Stimulated activated CD4-positive, alpha-beta T cell treated with anti-CD3 and anti-CD28 coated beads, Interleukin-1b, Interleukin-23, amount 100 ng/mL, for 24 hours (primary cell): ENCODE measurements at regions not wholly inside any gene's neighbourhood (a gene's known extent, or its start where the extent isn't known, plus 50 kb on each side); places are given as distances from the start of the nearest gene placed in this dataset.

Experiments used
- DNase-seq, 4 experiments: peaks; one replicate each; pipeline ENCODE4 v3.0.0-alpha.2; 2020; ENCODE audit warnings: low read depth in 4 of 4, low spot score in 1 of 4

DNA sequence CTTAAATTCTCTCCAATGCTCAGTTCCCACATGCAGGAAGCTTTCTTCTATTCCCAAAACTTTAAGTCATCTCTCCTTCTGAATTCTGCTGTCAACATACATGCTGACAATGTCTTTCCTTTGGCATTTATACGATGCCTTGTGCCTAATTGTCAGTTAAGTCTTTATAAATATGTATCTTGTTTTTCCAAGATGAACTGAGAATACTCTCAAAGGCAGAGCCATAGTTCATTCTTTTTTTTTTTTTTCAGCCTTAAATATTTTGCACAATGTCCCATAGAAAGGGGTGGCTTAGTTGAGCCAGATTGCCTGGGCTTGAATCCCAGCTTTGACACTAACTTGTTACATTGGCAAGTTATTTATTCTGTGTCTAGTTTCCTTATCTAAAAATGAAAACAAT is 210.6 kb downstream of the QDPR start:
- no peak for DNase-seq

- no peak for DNase-seq
Measured at GRCh38 chr4:17296921-17297890, 214.7 kb downstream of the QDPR start.

DNA sequence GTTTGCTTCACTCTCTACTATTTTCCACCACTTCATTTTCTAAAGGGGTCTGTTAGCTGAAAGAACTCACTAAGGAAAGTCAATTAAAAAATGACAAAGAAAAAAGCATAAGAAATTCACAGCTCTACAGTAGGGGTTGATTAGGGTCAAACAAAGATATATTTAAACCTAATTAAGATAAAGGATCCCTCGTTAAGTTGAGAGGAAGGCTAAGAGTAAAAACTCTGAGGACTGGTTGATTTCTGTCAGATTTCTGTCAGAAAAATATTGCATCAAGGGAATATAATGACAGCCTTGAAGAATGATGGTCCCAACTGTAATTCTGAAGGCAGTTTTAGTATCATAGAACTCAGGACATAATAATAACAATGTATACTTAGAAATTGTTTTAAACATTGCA is 218.0 kb downstream of the QDPR start:
- DNase-seq: no peak

DNA sequence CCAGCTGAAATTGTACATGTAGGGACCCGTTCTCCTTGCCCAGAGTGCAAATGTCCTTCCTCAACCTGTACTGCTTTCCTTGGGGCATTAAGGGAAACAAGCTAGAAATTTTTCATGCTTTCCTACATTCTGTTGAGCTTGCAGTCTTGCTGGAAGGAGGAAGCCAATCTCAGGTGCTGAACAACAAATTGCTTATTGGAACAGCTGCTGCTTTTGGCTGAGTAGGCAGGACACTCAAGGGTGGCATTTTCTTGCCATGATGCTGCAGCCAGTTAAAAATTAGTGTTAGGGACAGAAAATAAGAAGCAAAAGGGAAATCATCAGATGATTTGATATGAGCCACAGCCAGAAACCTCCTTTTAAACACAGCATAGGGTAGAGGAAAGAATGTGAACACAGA is 223.7 kb downstream of the QDPR start:
- DNase-seq: no peak

DNA sequence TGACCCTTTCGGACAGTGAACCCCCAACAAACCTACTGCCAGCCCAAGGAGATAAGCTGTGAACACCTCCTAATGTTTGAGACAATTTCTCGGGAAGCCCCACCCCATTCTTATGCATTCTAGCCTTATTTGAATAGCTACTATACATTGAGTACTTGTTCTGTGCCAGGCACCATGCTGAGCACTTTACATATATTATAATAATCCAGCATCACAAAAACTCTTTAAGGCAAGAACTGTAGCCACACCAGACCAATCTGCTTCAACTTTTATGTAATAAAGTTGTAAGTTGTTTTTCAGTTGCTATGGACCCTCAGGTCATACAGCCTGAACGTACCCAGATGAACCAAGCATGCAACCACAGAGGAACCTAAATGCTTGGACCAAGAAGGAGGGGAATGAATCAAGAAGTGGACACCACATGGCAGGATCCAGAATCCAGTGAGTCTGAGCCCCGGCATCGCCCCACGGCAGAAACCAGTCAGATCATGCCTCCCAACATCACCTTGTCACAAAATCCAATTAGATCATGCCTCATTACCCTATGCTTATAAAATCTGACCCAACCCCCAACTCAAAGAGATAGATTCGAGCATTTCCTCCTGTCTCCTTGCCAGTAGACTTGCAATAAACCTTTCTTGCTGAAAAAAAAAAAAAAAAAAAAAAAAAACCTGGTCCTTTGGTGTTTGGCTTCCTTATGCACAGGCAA is 225.0 kb downstream of the QDPR start:
- DNase-seq: no peak

- no peak for DNase-seq
Measured at GRCh38 chr4:17285747-17286146, 226.1 kb downstream of the QDPR start.

GRCh38 chr4:17284323-17285175 is 227.3 kb downstream of the QDPR start:
- no peak for DNase-seq

DNA sequence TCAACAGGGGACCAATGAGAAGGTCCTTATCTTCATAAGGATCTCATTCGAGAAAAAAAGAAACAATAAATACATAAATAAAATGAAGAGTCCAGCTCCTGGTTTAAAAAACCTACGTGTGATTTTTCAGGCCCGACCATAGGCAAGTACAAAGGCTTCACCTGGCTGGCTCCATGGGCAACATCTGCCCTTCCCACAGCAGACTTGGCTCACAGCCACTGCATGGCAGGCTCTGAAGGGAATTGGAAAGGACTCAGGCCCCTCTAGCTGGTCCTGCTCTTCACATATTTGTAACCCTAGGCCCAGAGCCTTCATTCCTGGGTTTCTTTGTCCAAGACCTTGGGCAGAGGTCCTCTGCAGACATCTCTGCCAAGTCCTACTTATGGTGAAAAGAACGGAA is 228.1 kb downstream of the QDPR start:
- DNase-seq: no peak

- no peak for DNase-seq
Measured at GRCh38 chr4:17283251-17283650, 228.6 kb downstream of the QDPR start.

DNA sequence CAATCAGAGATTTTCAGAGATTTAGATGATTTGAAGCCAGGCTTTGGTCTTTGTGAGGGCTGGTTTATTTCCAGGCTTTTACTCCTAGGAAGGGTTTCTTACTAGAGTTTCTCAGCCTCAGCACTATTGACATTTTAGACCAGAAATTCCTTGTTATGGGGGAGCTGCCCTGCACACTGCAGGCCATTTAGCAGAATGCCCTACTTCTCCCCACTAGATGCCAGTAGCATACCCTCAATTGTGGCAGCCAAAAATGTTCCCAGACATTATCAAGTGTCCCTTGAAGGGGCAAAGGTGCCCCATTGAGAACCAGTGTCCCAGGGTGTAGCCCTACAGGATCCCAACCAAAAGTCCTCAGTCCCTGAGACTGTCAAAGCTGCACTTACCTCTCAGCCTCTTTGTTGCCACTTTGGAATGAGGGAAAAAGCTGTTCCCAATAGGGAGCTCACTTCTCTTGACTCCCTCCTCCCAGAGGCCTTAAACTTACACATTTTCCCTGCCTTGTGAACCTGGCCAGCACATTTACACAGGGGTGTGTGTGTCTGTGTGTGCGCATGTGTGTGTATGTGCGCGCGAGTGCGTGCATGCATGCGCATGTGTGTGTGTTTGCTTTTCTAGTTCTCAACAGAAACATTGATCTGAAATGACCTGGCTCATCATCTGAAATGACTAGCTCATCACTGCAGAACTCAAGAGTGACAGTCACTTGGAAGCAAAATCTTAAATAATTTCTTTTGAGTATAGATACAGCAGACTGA is 231.4 kb downstream of the QDPR start:
- DNase-seq: no peak

- DNase-seq: no peak
Measured at GRCh38 chr4:17276776-17277175, 235.1 kb downstream of the QDPR start.

GRCh38 chr4:17275836-17276235 is 236.1 kb downstream of the QDPR start:
- DNase-seq: no peak

GRCh38 chr4:17273047-17273446 is 238.8 kb downstream of the QDPR start:
- no peak for DNase-seq

DNA sequence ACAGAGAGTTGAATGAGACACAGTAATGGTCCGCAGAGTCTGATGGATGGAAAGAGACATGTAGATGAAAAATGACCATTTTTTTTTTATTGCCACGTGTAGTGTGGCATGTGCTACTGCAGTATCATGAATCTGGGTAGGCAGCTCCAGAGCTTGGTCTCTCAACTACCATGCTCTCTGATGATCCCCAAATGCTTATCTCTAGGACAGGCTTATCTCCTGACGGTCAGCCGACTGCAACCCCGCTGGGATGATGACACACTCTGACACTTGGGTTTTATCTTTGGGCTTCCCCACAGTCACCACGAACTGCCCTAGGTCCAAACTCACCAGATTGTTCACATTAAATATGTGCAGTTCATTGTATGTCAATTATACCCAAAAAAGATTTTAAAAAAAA is 239.7 kb downstream of the QDPR start:
- no peak for DNase-seq

- DNase-seq: no peak
Measured at GRCh38 chr4:17265653-17266052, 246.2 kb downstream of the QDPR start.

- no peak for DNase-seq
Measured at GRCh38 chr4:17265139-17265538, 246.8 kb downstream of the QDPR start.

DNA sequence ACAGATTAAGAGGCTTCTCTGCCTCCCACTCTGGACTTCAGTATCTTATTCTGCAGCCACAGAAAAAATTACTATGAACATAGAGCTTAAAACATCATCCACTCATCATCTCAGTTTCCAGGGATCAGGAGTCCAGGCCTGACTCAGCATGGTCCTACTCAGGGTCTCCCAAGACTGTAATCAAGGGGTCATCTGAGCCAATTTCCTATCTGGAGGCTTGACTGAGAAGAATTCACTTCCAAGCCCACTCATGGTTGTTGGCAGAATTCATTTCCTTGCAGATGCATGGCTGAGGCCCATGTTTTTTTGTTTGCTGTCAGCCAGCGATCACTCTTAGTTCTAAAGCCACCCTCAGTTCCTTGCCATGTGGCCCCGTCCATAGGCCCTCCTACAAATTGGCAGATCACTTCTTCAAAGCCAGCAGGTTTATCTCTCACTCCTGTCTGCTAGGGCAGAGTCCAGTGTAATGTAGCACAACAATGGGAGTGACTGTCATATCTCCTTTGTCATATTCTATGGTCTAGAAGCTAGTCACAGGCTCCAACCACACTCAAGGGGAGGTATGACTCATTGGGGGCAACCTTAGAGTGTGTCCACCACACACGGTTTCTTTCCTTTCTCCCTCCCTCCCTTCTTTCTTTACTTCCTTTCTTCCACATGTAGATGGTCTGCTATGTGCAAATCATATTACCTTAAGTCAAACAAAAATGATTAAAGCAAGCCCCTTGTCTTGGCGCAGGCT is 251.6 kb downstream of the QDPR start:
- DNase-seq: no peak

- DNase-seq: no peak
Measured at GRCh38 chr4:17258106-17258505, 253.8 kb downstream of the QDPR start.

DNA sequence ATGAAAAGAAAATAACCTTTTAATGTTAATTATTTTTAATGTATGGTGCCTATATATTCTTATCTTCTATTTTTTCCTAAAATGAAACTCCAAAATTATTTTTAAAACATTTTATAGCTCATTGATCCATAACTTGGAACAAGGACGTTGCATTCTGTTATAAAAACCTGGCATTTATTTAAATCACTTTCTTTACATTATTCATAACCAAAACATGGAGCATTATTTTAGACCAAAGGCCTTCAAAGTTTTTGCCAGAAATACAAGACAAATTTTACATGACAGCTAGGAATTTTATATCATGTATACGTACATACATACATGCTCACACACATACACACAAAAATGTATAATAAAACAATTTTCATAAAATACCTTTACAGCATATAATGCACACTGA is 259.8 kb downstream of the QDPR start:
- DNase-seq: no peak

DNA sequence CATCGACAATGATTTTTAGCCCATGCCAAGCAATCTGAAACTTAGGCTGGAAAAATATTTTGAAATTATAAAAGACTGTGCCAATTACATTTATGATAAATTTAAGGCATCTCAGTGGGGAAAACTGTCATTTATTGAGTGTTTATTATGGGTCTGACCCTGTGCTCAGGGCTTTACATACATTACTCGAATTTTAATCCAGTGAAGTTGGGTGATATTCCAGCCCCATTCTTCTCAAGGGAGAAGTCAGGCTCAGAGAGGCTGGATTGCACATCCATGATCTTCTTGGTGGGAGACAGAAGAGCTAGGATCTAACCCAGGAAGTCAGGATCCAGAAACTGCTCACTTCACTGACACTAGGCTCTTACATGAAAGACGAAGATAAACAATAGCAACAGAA is 260.8 kb downstream of the QDPR start:
- DNase-seq: no peak
